Endothelial cell of umbilical vein (primary cell): ENCODE measurements at regions not wholly inside any gene's neighbourhood (a gene's known extent, or its start where the extent isn't known, plus 50 kb on each side); places are given as distances from the start of the nearest gene placed in this dataset.

ENCODE experiments used
- BruUV-seq: library from RNA; stranded (reverse); fragments of 400-500 nt; replicated peaks from 2 replicates; lab custom pipeline; 2021; lab: Mats Ljungman, UMichigan
- CTCF ChIA-PET: fragments of 300-600, 350-600 bp; sonication (Branson Sonifier 250); formaldehyde crosslinking; loops from one replicate; lab custom pipeline; 2021; ENCODE audit warnings: antibody characterized with exemption, inconsistent platforms; lab: Charles Lee
- POLR2A ChIA-PET: fragments of 300-600, 350-600 bp; sonication (Branson Sonifier 250); formaldehyde crosslinking; loops from one replicate; lab custom pipeline; 2021; ENCODE audit warnings: antibody characterized with exemption, inconsistent platforms; lab: Charles Lee
- DNase-seq: peaks from one replicate; pipeline ENCODE4 v3.0.0-alpha.2; 2011; ENCODE audit warnings: low read depth, low spot score
- FAIRE-seq: peaks from 2 replicates; lab custom pipeline; 2011; peaks lifted over from hg19 to GRCh38; lab: Jason Lieb, UNC
- H2AFZ ChIP-seq: 2 replicates; pipeline ENCODE4 v1.6.0; 2012; ENCODE audit warnings: low read depth, low read length, control low read depth, inconsistent platforms
- H3K27ac ChIP-seq: 2 replicates; pipeline ENCODE4 v1.5.1; 2011; ENCODE audit warnings: low read depth, mild to moderate bottlenecking, control low read depth, low read length, moderate library complexity; ENCODE audit not compliant: insufficient read depth
- H3K27me3 ChIP-seq, 2 experiments: 2 replicates each; pipeline versions ENCODE4 v1.6.0 to v1.6.1; 2011; ENCODE audit warnings: low read length in 2 of 2, mixed read lengths in 1 of 2; ENCODE audit not compliant: control insufficient read depth in 2 of 2, insufficient read depth in 2 of 2
- H3K36me3 ChIP-seq, 2 experiments: 2 replicates in 1 of 2; 3 replicates in 1 of 2; pipeline ENCODE4 v1.5.1; 2011; ENCODE audit warnings: low read length in 2 of 2, mild to moderate bottlenecking in 1 of 2, moderate library complexity in 1 of 2; ENCODE audit not compliant: control insufficient read depth in 2 of 2, insufficient read depth in 2 of 2; ENCODE audit errors: extremely low read depth in 1 of 2
- H3K4me1 ChIP-seq: 3 replicates; pipeline ENCODE4 v1.5.1; 2011; ENCODE audit warnings: mild to moderate bottlenecking, low read length; ENCODE audit not compliant: control insufficient read depth, insufficient read depth; ENCODE audit errors: extremely low read depth
- H3K4me2 ChIP-seq: 2 replicates; pipeline ENCODE4 v1.6.1; 2011; ENCODE audit warnings: low read length, control low read depth, mixed read lengths; ENCODE audit not compliant: insufficient read depth
- H3K4me3 ChIP-seq, 3 experiments: fragments of 200-600 bp in 1 of 3; sonication (generic), shearing (Covaris generic) in 1 of 3; replicated peaks in 1 of 3; 2 replicates each; pipeline ENCODE4 v1.5.1; 2011 to 2016; ENCODE audit warnings: control low read depth in 3 of 3, low read length in 3 of 3, mild to moderate bottlenecking in 2 of 3, inconsistent platforms in 1 of 3, low read depth in 1 of 3, moderate library complexity in 1 of 3; ENCODE audit not compliant: insufficient read depth in 1 of 3
- H3K79me2 ChIP-seq: 2 replicates; pipeline ENCODE4 v1.6.0; 2012; ENCODE audit warnings: low read length, inconsistent platforms; ENCODE audit not compliant: control insufficient read depth, insufficient read depth
- H3K9ac ChIP-seq: replicated peaks from 2 replicates; pipeline ENCODE3; 2011; ENCODE audit warnings: low read length, control low read depth; ENCODE audit not compliant: insufficient read depth; ENCODE audit errors: extremely low read depth
- H3K9me1 ChIP-seq: replicated peaks from 3 replicates; pipeline ENCODE4 v1.6.0; 2011; ENCODE audit warnings: mild to moderate bottlenecking, low read length; ENCODE audit not compliant: control insufficient read depth, insufficient read depth; ENCODE audit errors: extremely low read depth
- H3K9me3 ChIP-seq: replicated peaks from 2 replicates; pipeline ENCODE4 v1.5.1; 2012; ENCODE audit warnings: low read length, inconsistent platforms; ENCODE audit not compliant: control insufficient read depth, insufficient read depth
- H4K20me1 ChIP-seq: replicated peaks from 2 replicates; pipeline ENCODE3; 2011; ENCODE audit warnings: mild to moderate bottlenecking, low read length; ENCODE audit not compliant: control insufficient read depth, insufficient read depth; ENCODE audit errors: extremely low read depth
- EZH2 ChIP-seq: IDR thresholded peaks from 2 replicates; pipeline ENCODE4 v1.6.1; 2012; ENCODE audit warnings: borderline replicate concordance, low read depth, mild to moderate bottlenecking, moderate library complexity, low read length, inconsistent platforms; ENCODE audit not compliant: severe bottlenecking
- FOS ChIP-seq: IDR thresholded peaks from 2 replicates; pipeline ENCODE4 v1.6.1; 2011; ENCODE audit warnings: mild to moderate bottlenecking, low read length, moderate library complexity, borderline replicate concordance; ENCODE audit not compliant: insufficient read depth
- MYC ChIP-seq: IDR thresholded peaks from one replicate; pipeline ENCODE4 v1.6.1; 2011; ENCODE audit warnings: mild to moderate bottlenecking, low read depth, low read length
- POLR2A ChIP-seq: IDR thresholded peaks from 2 replicates; pipeline ENCODE4 v1.6.1; 2012; ENCODE audit warnings: low read depth, mild to moderate bottlenecking, control low read depth, low read length
- dilution Hi-C: fragments of 300-500 bp; cut with MboI; formaldehyde crosslinking; loops from one replicate; pipeline ENCODE4 v1.15.0; 2019; ENCODE audit warnings: low sequenced_read_pairs; ENCODE audit not compliant: extremely low pct_ligation_motif_present
- intact Hi-C: fragments of 100-400 bp; cut with micrococcal nuclease; formaldehyde crosslinking; loops from one replicate; pipeline ENCODE4 v1.10.0; 2022
- TF ChIP-seq, protein P1 (sequence below): IDR thresholded peaks from 2 replicates; pipeline ENCODE4 v1.6.1; 2011; ENCODE audit not compliant: insufficient read depth, insufficient read length
- TF ChIP-seq, protein P2 (sequence below), 2 donors: IDR thresholded peaks; 1 replicate in 1 of 2; 2 replicates in 1 of 2; pipeline ENCODE4 v1.5.1; 2011; ENCODE audit warnings: low read length in 2 of 2, mild to moderate bottlenecking in 2 of 2, moderate library complexity in 2 of 2, control low read depth in 1 of 2, inconsistent platforms in 1 of 2, low read depth in 1 of 2; ENCODE audit not compliant: insufficient read depth in 1 of 2; ENCODE audit errors: extremely low read depth in 1 of 2

DNA sequence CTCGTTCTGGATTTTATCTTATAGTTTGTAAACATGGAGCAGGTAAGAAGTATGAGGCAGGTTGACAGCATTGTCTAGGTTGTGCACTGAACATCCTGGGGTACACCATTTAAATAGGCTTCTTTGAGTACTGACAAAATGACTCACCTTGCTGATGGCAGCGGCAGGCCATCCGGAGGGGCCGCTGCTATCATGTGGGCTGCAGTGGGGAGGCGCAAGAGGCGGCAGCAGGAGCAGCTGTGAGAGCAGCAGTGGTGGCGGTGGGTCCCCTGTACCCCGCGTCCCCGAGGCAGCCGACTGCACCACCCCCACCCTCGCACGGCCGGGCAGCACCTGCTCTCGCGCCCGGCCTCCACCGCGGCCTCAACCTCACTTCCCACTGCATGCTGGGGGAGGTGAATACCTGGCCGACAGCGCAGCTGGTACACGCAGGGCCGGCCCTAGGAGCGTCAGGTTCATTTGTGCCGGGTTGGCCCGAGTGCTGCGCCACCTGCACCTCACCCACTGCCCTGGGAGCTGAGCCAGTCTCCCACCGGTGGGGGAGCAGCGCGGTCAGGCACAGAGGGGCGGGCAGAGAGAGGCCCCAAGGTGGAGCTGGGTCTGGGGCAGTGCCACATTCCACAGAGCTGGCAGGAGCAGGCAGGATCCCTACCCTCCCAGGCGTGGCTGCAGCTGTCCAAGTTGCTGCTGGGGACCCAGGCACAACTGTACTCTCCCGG is 154.5 kb upstream of the RBMS1 start:
- H3K79me2 ChIP-seq = no peaks in the 10 kb centered on the region
- BruUV-seq = no TSS peak
- H3K4me1 ChIP-seq = peaks cover 32% of the 10 kb centered on the region
- ChIA-PET POLR2A (no interaction called here), CTCF (interaction anchor here (1.0 kb wide), 1 partner anchor 324 kb away, joined by 3 read pairs; no protein-coding TSS in a partner anchor)
- no peaks in the 10 kb centered on the region for H3K36me3 ChIP-seq
- peaks cover 0 to 2% of the 10 kb centered on the region in 2 experiments for H3K27me3 ChIP-seq
- no peak overlapping the region for H2AFZ ChIP-seq
- no peak overlapping the region for H3K9ac ChIP-seq
- intact Hi-C loops = no loop called here
- dilution Hi-C loops = no loop called here
- H3K9me3 ChIP-seq = no peaks in the 10 kb centered on the region
- H3K9me1 ChIP-seq = no peaks in the 10 kb centered on the region
- DNase-seq (no peak), FAIRE-seq (no peak)
- no peak overlapping the region for H3K4me2 ChIP-seq
- H3K4me3 ChIP-seq = no peak overlapping the region
- no peak overlapping the region for H3K27ac ChIP-seq
- H4K20me1 ChIP-seq = no peaks in the 10 kb centered on the region
- TF ChIP-seq FOS (no peak), POLR2A (no peak), EZH2 (no peak), MYC (no peak)
- TF ChIP-seq, protein P1, sequence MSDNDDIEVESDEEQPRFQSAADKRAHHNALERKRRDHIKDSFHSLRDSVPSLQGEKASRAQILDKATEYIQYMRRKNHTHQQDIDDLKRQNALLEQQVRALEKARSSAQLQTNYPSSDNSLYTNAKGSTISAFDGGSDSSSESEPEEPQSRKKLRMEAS = no peak
- TF ChIP-seq, protein P2, sequence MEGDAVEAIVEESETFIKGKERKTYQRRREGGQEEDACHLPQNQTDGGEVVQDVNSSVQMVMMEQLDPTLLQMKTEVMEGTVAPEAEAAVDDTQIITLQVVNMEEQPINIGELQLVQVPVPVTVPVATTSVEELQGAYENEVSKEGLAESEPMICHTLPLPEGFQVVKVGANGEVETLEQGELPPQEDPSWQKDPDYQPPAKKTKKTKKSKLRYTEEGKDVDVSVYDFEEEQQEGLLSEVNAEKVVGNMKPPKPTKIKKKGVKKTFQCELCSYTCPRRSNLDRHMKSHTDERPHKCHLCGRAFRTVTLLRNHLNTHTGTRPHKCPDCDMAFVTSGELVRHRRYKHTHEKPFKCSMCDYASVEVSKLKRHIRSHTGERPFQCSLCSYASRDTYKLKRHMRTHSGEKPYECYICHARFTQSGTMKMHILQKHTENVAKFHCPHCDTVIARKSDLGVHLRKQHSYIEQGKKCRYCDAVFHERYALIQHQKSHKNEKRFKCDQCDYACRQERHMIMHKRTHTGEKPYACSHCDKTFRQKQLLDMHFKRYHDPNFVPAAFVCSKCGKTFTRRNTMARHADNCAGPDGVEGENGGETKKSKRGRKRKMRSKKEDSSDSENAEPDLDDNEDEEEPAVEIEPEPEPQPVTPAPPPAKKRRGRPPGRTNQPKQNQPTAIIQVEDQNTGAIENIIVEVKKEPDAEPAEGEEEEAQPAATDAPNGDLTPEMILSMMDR (IDR thresholded peaks at IDR 0.05; ENCODE audit: extremely low read depth in 1 of 2, insufficient read depth in 1 of 2, low read depth in 1 of 2, low read length in 2 of 2) = no peak
